CD8-positive, alpha-beta memory T cell (primary cell): ENCODE measurements at regions not wholly inside any gene's neighbourhood (a gene's known extent, or its start where the extent isn't known, plus 50 kb on each side); places are given as distances from the start of the nearest gene placed in this dataset.

Experiments
- CTCF ChIA-PET: fragments of 350-600 bp; sonication (Branson Sonifier 250); formaldehyde crosslinking; loops from one replicate; lab custom pipeline; 2021; ENCODE audit warnings: antibody characterized with exemption; lab: Charles Lee
- POLR2A ChIA-PET: fragments of 350-600 bp; sonication (Branson Sonifier 250); formaldehyde crosslinking; loops from one replicate; lab custom pipeline; 2021; ENCODE audit warnings: antibody characterized with exemption; lab: Charles Lee
- DNase-seq, 5 donors: peaks; one replicate each; pipeline versions ENCODE4 v3.0.0 to v3.0.0-alpha.2; 2020 to 2022; ENCODE audit warnings: mixed read lengths in 1 of 5
- H3K27ac ChIP-seq: one replicate; pipeline ENCODE4 v1.7.0; 2013; ENCODE audit warnings: low read depth, mild to moderate bottlenecking, low read length, moderate library complexity
- H3K27me3 ChIP-seq: 2 replicates; pipeline ENCODE4 v1.7.0; 2013; ENCODE audit warnings: low read length, mild to moderate bottlenecking; ENCODE audit not compliant: insufficient read depth, poor library complexity, severe bottlenecking
- H3K36me3 ChIP-seq: 2 replicates; pipeline ENCODE4 v1.7.0; 2013; ENCODE audit warnings: mild to moderate bottlenecking, low read length, moderate library complexity; ENCODE audit not compliant: insufficient read depth
- H3K4me1 ChIP-seq: 2 replicates; pipeline ENCODE4 v1.7.0; 2013; ENCODE audit warnings: mild to moderate bottlenecking, low read length, moderate library complexity; ENCODE audit not compliant: insufficient read depth
- H3K4me3 ChIP-seq: 2 replicates; pipeline ENCODE4 v1.7.0; 2013; ENCODE audit warnings: mild to moderate bottlenecking, low read length
- H3K9me3 ChIP-seq: 2 replicates; pipeline ENCODE4 v1.7.0; 2013; ENCODE audit warnings: mild to moderate bottlenecking, low read length
- H3K27ac Mint-ChIP-seq, 8 donors: one replicate each; pipeline ENCODE4 v1.8.0; 2020 to 2021; ENCODE audit warnings: mixed read lengths in 8 of 8, mild to moderate bottlenecking in 6 of 8, inconsistent platforms in 3 of 8, moderate library complexity in 3 of 8
- H3K27me3 Mint-ChIP-seq, 2 donors: one replicate each; pipeline ENCODE4 v1.8.0; 2020 to 2021; ENCODE audit warnings: mixed read lengths in 2 of 2, mild to moderate bottlenecking in 1 of 2, moderate library complexity in 1 of 2
- H3K36me3 Mint-ChIP-seq, 3 donors: one replicate each; pipeline ENCODE4 v1.8.0; 2020 to 2021; ENCODE audit warnings: mixed read lengths in 3 of 3, inconsistent platforms in 1 of 3, mild to moderate bottlenecking in 1 of 3
- H3K4me1 Mint-ChIP-seq, 3 donors: one replicate each; pipeline ENCODE4 v1.8.0; 2020 to 2021; ENCODE audit warnings: mixed read lengths in 3 of 3, inconsistent platforms in 1 of 3, mild to moderate bottlenecking in 1 of 3
- H3K4me3 Mint-ChIP-seq, 7 donors: one replicate each; pipeline ENCODE4 v1.8.0; 2020 to 2021; ENCODE audit warnings: mixed read lengths in 7 of 7, mild to moderate bottlenecking in 6 of 7, moderate library complexity in 4 of 7, inconsistent platforms in 2 of 7
- H3K9me3 Mint-ChIP-seq, 5 donors: one replicate each; pipeline ENCODE4 v1.8.0; 2020 to 2022; ENCODE audit warnings: mixed read lengths in 5 of 5, mild to moderate bottlenecking in 3 of 5, moderate library complexity in 2 of 5, inconsistent platforms in 1 of 5

DNA sequence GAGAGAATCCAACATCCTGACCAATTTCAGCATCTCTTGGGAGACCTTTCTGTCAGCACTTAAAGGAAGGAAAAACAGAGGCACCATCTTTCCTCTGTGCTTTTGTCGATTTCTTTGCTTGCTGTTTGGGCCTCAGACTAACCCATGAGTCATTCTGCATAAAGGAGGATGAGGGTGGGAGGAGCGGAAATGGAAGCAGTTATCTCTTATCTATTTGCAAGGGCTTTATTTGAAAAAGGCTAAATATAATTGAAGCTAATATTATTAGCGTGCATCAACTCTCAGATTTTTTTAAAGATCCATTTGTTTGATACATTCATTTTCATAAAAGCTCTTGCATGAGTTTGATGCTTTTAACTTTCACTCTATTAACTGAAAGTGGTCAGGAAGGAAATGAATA lies 72.9 kb downstream of the ZNF622 start:
- no peaks in the 10 kb centered on the region for H3K9me3 ChIP-seq
- H3K36me3 Mint-ChIP-seq: no peaks in the 10 kb centered on the region

DNA sequence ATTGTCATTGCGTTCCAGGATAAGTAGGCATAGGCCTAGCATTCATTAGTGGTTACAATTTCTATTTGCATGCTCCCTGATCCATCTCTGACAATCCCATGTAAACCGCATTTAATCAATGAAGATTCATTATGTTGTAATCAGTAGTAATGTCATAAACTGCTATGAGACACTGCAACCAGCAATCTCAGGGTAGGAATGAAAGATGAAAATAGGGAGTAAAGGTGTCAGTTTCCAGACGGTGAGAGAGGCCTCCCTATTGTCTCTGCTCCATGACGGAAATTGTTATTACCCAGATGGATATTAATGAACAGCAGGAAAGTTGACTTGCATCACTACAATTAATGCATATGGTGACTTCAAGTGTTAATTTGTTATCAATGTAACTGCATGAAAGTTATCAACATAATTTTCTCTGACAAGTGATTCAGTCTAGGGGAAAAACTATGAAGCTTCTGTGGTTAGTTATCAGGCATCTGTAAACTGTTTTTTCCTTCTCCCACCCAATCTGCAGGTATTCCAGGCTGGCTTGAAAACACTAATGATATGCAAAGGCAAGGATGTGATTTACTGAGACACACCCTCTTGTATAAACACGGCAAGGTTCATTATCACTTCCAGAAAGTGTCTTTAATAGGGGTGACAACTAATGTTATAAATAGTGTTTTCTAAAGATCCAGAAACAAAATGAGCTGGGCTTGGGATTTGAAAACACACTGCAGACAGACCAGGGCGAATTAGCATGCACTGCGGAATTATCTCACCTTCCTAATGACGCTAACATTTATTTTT lies 73.5 kb downstream of the ZNF622 start:
- H3K4me3 Mint-ChIP-seq: no peak overlapping the region
- no peaks in the 10 kb centered on the region for H3K27me3 ChIP-seq
- H3K4me1 ChIP-seq: no peaks in the 10 kb centered on the region
- no peak overlapping the region for H3K27ac Mint-ChIP-seq
- H3K4me1 Mint-ChIP-seq: no peaks in the 10 kb centered on the region
- ChIA-PET CTCF (no interaction called here), POLR2A (no interaction called here)
- no peak overlapping the region for H3K27ac ChIP-seq
- peaks cover 1 to 7% of the 10 kb centered on the region in 2 donors for H3K27me3 Mint-ChIP-seq
- H3K9me3 ChIP-seq: no peaks in the 10 kb centered on the region
- H3K36me3 Mint-ChIP-seq: no peaks in the 10 kb centered on the region
- H3K4me3 ChIP-seq: no peak overlapping the region
- peaks cover 0 to 11% (median 6%) of the 10 kb centered on the region in 5 donors for H3K9me3 Mint-ChIP-seq
- no peaks in the 10 kb centered on the region for H3K36me3 ChIP-seq
- DNase-seq: no peak

More for the DNA sequence above, 72.9 kb downstream of the ZNF622 start:
- DNase-seq: no peak
- Histone ChIP-seq H3K4me1 (no peaks in the 10 kb centered on the region), H3K27me3 (no peaks in the 10 kb centered on the region), H3K4me3 (no peak overlapping the region), H3K36me3 (no peaks in the 10 kb centered on the region), H3K27ac (no peak overlapping the region)
- peaks cover 1 to 5% of the 10 kb centered on the region in 2 donors for H3K27me3 Mint-ChIP-seq
- H3K9me3 Mint-ChIP-seq: peaks cover 0 to 11% (median 6%) of the 10 kb centered on the region in 5 donors
- ChIA-PET POLR2A (no interaction called here), CTCF (no interaction called here)
- no peak overlapping the region for H3K4me3 Mint-ChIP-seq
- no peak overlapping the region for H3K27ac Mint-ChIP-seq
- no peaks in the 10 kb centered on the region for H3K4me1 Mint-ChIP-seq

DNA sequence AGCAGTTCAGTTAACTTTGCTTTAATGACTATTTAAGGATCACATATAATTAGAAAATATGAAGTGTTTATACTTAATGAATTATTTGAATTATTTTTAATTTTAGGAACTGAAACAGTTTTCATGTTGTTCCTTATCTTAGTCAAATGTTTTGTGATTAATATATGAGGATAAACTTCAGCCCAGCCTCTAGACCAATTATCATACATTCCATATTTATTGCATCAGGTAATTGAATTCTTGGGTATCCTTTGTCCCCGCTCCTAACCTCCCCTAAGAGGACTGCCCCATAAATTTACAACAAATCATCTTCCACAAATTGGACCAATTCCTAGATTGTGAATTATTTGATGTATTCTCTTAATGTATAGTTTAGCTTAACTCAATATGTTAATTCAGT lies 74.8 kb downstream of the ZNF622 start:
- Mint-ChIP-seq H3K27me3 (peaks cover 1 to 11% of the 10 kb centered on the region in 2 donors), H3K36me3 (no peaks in the 10 kb centered on the region), H3K4me1 (no peaks in the 10 kb centered on the region), H3K27ac (no peak overlapping the region), H3K9me3 (peaks cover 0 to 8% (median 0%) of the 10 kb centered on the region in 5 donors), H3K4me3 (no peak overlapping the region)
- ChIA-PET CTCF (no interaction called here), POLR2A (no interaction called here)
- Histone ChIP-seq H3K4me1 (no peaks in the 10 kb centered on the region), H3K9me3 (no peaks in the 10 kb centered on the region), H3K36me3 (no peaks in the 10 kb centered on the region), H3K27me3 (no peaks in the 10 kb centered on the region), H3K27ac (no peak overlapping the region), H3K4me3 (no peak overlapping the region)
- no peak for DNase-seq

DNA sequence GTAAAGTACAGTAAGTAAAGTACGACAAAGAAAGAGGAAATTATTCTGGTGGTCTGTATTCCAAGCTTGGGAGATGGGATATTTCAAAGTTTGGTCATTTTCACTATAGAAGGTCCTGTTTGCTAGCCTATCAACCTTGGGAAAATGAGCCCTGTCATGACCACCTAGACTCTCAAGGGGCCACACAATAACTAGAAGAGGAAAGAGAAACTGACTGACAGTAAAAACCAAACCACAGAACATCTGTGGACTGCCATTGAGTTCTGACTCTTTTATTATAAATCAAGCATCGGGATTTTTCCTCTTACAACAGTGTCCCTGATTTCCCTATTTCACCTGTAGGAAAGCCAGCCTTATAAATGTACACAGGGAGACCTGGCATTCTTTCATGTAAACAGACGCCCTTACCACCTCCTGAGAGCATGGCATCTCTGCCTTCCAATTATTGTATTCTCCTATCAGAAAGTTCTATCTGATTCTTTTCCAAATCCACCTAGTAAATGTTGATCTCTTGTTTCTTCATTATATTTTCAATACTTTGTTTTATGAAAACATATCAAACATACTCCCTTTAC lies 80.0 kb downstream of the ZNF622 start:
- Mint-ChIP-seq H3K9me3 (no peaks in the 10 kb centered on the region), H3K27ac (no peak overlapping the region), H3K36me3 (no peaks in the 10 kb centered on the region), H3K27me3 (peaks cover 2 to 11% of the 10 kb centered on the region in 2 donors), H3K4me3 (no peak overlapping the region), H3K4me1 (no peaks in the 10 kb centered on the region)
- H3K36me3 ChIP-seq: no peaks in the 10 kb centered on the region
- ChIA-PET CTCF (no interaction called here), POLR2A (no interaction called here)
- no peaks in the 10 kb centered on the region for H3K27me3 ChIP-seq
- no peaks in the 10 kb centered on the region for H3K9me3 ChIP-seq
- no peak overlapping the region for H3K4me3 ChIP-seq
- H3K4me1 ChIP-seq: no peaks in the 10 kb centered on the region
- DNase-seq: no peak
- H3K27ac ChIP-seq: no peak overlapping the region

DNA sequence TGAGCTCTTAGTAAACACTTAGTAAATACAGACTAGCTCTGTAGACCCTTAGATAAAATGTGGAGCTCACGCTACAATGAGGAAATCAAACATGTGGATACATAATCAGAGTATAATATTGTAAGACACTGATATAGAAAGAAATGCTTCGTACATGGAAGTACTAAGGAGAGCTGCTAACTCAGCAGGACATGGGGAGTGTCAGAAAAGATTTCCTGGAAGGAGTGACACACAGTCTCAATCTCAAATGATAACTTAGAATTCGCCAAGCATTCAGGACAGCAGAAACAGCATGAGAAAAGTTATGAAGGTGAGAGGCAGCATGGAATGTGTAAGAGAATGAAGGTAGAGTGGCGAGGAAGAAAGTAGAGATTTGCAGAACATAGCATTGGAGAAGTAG lies 80.8 kb downstream of the ZNF622 start:
- Histone ChIP-seq H3K4me1 (no peaks in the 10 kb centered on the region), H3K27ac (no peak overlapping the region), H3K36me3 (no peaks in the 10 kb centered on the region), H3K27me3 (no peaks in the 10 kb centered on the region), H3K9me3 (no peaks in the 10 kb centered on the region), H3K4me3 (no peak overlapping the region)
- Mint-ChIP-seq H3K9me3 (no peaks in the 10 kb centered on the region), H3K4me1 (no peaks in the 10 kb centered on the region), H3K27me3 (peaks cover 2 to 11% of the 10 kb centered on the region in 2 donors), H3K4me3 (no peak overlapping the region), H3K36me3 (no peaks in the 10 kb centered on the region), H3K27ac (no peak overlapping the region)
- ChIA-PET CTCF (no interaction called here), POLR2A (no interaction called here)
- DNase-seq: no peak

DNA sequence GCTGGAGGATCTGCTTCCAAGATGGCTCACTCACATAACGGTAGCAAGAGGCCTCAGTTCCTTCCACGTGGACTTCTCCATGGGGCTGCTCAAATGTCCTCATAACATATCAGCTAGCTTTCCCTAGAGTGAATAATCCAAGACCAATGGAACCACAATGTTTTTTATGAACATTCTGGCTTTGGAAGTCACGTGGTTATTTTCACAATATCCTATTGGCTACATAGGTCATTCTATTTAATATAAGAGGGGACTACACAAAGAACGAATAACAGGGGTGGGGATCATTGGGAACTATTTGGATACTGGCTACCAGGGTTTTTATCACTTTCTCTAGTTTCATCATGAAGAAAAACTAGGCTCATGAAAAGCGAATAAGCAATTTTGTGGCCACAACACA lies 81.4 kb downstream of the ZNF622 start:
- Mint-ChIP-seq H3K36me3 (no peaks in the 10 kb centered on the region), H3K9me3 (no peaks in the 10 kb centered on the region), H3K4me3 (no peak overlapping the region), H3K4me1 (no peaks in the 10 kb centered on the region), H3K27me3 (peaks cover 2 to 11% of the 10 kb centered on the region in 2 donors), H3K27ac (no peak overlapping the region)
- Histone ChIP-seq H3K4me3 (no peak overlapping the region), H3K4me1 (no peaks in the 10 kb centered on the region), H3K9me3 (no peaks in the 10 kb centered on the region), H3K27ac (no peak overlapping the region), H3K27me3 (no peaks in the 10 kb centered on the region), H3K36me3 (no peaks in the 10 kb centered on the region)
- POLR2A ChIA-PET: no interaction called here
- no peak for DNase-seq
- CTCF ChIA-PET: no interaction called here

DNA sequence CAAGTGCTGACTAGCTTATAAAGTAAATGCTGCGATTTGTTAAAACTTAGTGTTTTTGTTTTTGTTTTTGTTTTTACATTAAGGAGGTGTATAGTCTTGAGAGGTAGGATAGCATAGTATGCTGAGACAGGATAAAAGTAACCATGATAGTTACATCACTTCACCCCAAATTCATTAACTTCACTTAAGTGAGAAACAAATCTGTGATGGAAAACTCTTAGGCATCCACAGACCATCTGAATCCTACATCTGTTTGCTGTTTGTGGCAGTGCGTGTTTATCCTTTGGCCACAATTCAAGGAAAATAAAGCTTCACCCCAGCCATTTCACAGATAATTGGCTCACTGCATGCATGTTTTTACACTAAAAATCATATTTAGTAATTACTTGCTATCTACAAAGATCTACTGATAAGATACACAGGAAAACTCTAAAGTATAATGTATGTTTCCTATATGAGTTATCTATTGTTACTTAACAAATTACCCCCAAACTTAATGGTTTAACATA lies 82.0 kb downstream of the ZNF622 start:
- Histone ChIP-seq H3K9me3 (no peaks in the 10 kb centered on the region), H3K4me1 (no peaks in the 10 kb centered on the region), H3K36me3 (no peaks in the 10 kb centered on the region), H3K27ac (no peak overlapping the region), H3K4me3 (no peak overlapping the region), H3K27me3 (no peaks in the 10 kb centered on the region)
- DNase-seq: no peak
- ChIA-PET CTCF (no interaction called here), POLR2A (no interaction called here)
- Mint-ChIP-seq H3K27ac (peak overlapping the region in 1 of 8 donors; percentile 72), H3K36me3 (no peaks in the 10 kb centered on the region), H3K9me3 (no peaks in the 10 kb centered on the region), H3K4me1 (no peaks in the 10 kb centered on the region), H3K27me3 (peaks cover 5 to 11% of the 10 kb centered on the region in 2 donors), H3K4me3 (peak overlapping the region in 1 of 7 donors; percentile 0)

DNA sequence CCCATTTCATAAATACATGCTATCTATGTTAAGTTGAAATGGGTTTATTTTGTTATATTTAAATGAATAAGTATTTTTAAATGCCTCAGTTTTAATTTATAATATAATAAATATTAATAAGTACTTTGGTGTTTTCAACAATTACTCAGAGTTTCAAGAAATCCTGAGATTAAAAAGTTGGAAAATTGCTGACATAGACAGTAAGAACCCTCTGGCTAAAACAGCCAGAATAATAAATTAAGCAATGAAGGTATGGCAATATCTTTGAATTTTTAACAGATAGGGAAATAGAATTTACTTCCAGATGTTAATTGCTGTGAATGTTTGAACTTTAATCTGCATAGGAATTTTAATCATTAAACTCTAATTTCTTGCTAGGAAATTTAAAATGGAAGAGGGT lies 83.6 kb downstream of the ZNF622 start:
- no peak overlapping the region for H3K4me3 ChIP-seq
- H3K36me3 ChIP-seq: no peaks in the 10 kb centered on the region
- Mint-ChIP-seq H3K27ac (no peak overlapping the region), H3K36me3 (no peaks in the 10 kb centered on the region), H3K4me3 (no peak overlapping the region), H3K27me3 (peaks cover 4% of the 10 kb centered on the region in 2 donors), H3K4me1 (no peaks in the 10 kb centered on the region), H3K9me3 (no peaks in the 10 kb centered on the region)
- ChIA-PET POLR2A (no interaction called here), CTCF (no interaction called here)
- no peaks in the 10 kb centered on the region for H3K27me3 ChIP-seq
- no peaks in the 10 kb centered on the region for H3K4me1 ChIP-seq
- DNase-seq: no peak
- no peaks in the 10 kb centered on the region for H3K9me3 ChIP-seq
- H3K27ac ChIP-seq: no peak overlapping the region
